ENCODE measurements at regions not wholly inside any gene's neighbourhood (a gene's known extent, or its start where the extent isn't known, plus 50 kb on each side); places are given as distances from the start of the nearest gene placed in this dataset.

GRCh38 chr20:39446397-39446796 lies 484.3 kb downstream of the DHX35 start:
- no peaks in the 10 kb centered on the region for H3K4me1 ChIP-seq
- no peak for TF ChIP-seq CTCF (IDR thresholded peaks at IDR 0.05)
- 34 to 37% methylated on average over 2 of the region's 2 CpGs for WGBS, 2 donors
- ATAC-seq = no peak
- no peak for DNase-seq
- H3K36me3 ChIP-seq = no peaks in the 10 kb centered on the region
- intact Hi-C loops (cut with DNase I) = no loop called here
- H3K9me3 ChIP-seq = no peaks in the 10 kb centered on the region
- no peak overlapping the region for H3K27ac ChIP-seq
- no peaks in the 10 kb centered on the region for H3K27me3 ChIP-seq
- H3K4me3 ChIP-seq = no peak overlapping the region

- Histone ChIP-seq H3K4me1 (no peaks in the 10 kb centered on the region), H3K27me3 (no peaks in the 10 kb centered on the region), H3K27ac (no peak overlapping the region), H3K4me3 (no peak overlapping the region), H3K36me3 (no peaks in the 10 kb centered on the region), H3K9me3 (no peaks in the 10 kb centered on the region)
- no peak for TF ChIP-seq CTCF (IDR thresholded peaks at IDR 0.05)
- no peak for DNase-seq
- ATAC-seq = no peak
- 90 to 98% methylated on average over 1 of the region's 1 CpG for WGBS, 2 donors
- intact Hi-C loops (cut with DNase I) = no loop called here
Observed at GRCh38 chr20:39445095-39445494, 483.0 kb downstream of the DHX35 start.

- Histone ChIP-seq H3K4me1 (no peaks in the 10 kb centered on the region), H3K4me3 (no peak overlapping the region), H3K9me3 (peaks cover 0 to 8% (median 0%) of the 10 kb centered on the region in 11 donors), H3K36me3 (no peaks in the 10 kb centered on the region), H3K27me3 (no peaks in the 10 kb centered on the region), H3K27ac (no peak overlapping the region)
- intact Hi-C loops (cut with DNase I) = loop anchor here in 2 of 10 donors (5.0 kb wide), 1 partner anchor 166 kb away; no protein-coding TSS in a partner anchor
- no peak for DNase-seq
- 93 to 97% methylated on average over 1 of the region's 1 CpG for WGBS, 2 donors
- no peak for ATAC-seq
- TF ChIP-seq CTCF (IDR thresholded peaks at IDR 0.05) = no peak
Observed at GRCh38 chr20:39433466-39433865, 471.3 kb downstream of the DHX35 start.

GRCh38 chr20:39431091-39431880 lies 469.1 kb downstream of the DHX35 start:
- no peak for DNase-seq
- intact Hi-C loops (cut with DNase I) = loop anchor here in 2 of 10 donors (5.0 kb wide), 1 partner anchor 164 kb away; no protein-coding TSS in a partner anchor

More at GRCh38 chr20:39431091-39431880, 469.1 kb downstream of the DHX35 start:
- no peak overlapping the region for H3K4me3 ChIP-seq
- H3K9me3 ChIP-seq = peaks cover 0 to 17% (median 0%) of the 10 kb centered on the region in 11 donors
- no peak overlapping the region for H3K27ac ChIP-seq
- no peaks in the 10 kb centered on the region for H3K4me1 ChIP-seq
- H3K27me3 ChIP-seq = no peaks in the 10 kb centered on the region
- ATAC-seq = no peak
- WGBS, 2 donors = 80 to 81% methylated on average over 4 of the region's 4 CpGs
- no peaks in the 10 kb centered on the region for H3K36me3 ChIP-seq
- no peak for TF ChIP-seq CTCF (IDR thresholded peaks at IDR 0.05)
